SJSA1 (cell line): ENCODE measurements at regions not wholly inside any gene's neighbourhood (a gene's known extent, or its start where the extent isn't known, plus 50 kb on each side); places are given as distances from the start of the nearest gene placed in this dataset.

ENCODE experiments used
- DNase-seq, 2 experiments: peaks; one replicate each; pipeline ENCODE4 v3.0.0-alpha.2; 2015 to 2020; ENCODE audit warnings: low spot score in 2 of 2, low read depth in 1 of 2
- H3K27ac ChIP-seq: fragments of 250-450 bp; sonication (Bioruptor Pico); 2 replicates; pipeline ENCODE4 v1.5.1; 2020; ENCODE audit warnings: mild to moderate bottlenecking, moderate library complexity
- H3K27me3 ChIP-seq: fragments of 250-450 bp; sonication (Bioruptor Pico); replicated peaks from 2 replicates; pipeline ENCODE4 v1.5.1; 2020; ENCODE audit warnings: mild to moderate bottlenecking, moderate library complexity
- H3K36me3 ChIP-seq: fragments of 250-450 bp; sonication (Bioruptor Pico); 2 replicates; pipeline ENCODE4 v1.5.1; 2020; ENCODE audit warnings: mild to moderate bottlenecking
- H3K4me1 ChIP-seq: fragments of 250-450 bp; sonication (Bioruptor Pico); replicated peaks from 2 replicates; pipeline ENCODE4 v1.6.1; 2021; ENCODE audit warnings: mild to moderate bottlenecking
- H3K4me3 ChIP-seq: fragments of 250-450 bp; sonication (Bioruptor Pico); 2 replicates; pipeline ENCODE4 v1.5.1; 2020; ENCODE audit warnings: mild to moderate bottlenecking
- H3K9me3 ChIP-seq: fragments of 250-450 bp; sonication (Bioruptor Pico); replicated peaks from 2 replicates; pipeline ENCODE4 v1.5.1; 2020; ENCODE audit warnings: mild to moderate bottlenecking

DNA sequence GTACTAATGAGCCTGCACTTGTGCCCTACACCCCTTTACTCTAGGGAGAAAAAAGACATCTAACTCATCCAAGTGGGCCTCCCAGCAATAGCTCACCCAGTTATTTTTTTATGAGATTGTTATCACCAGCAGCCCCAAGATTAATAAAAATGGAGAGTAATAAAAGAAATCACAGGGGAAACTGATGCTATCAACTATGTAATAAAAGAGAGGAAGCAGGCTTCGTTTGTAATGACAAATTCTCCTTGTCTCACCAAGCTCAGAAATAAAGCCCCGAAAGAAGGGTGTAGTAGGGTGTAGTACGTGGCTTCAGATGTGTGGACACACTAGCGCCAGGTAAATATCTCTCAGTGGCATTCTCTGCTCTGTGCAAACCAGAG is 204.9 kb downstream of the USP12 start:
- no peaks in the 10 kb centered on the region for H3K9me3 ChIP-seq
- H3K36me3 ChIP-seq = no peaks in the 10 kb centered on the region
- no peaks in the 10 kb centered on the region; the same call in 1 of the 2 replicates for H3K27me3 ChIP-seq
- no peak overlapping the region for H3K4me3 ChIP-seq
- no peak overlapping the region for H3K27ac ChIP-seq
- H3K4me1 ChIP-seq = no peaks in the 10 kb centered on the region
- DNase-seq = no peak

GRCh38 chr13:26965952-26966700 is 205.5 kb downstream of the USP12 start:
- H3K27ac ChIP-seq = no peak overlapping the region
- H3K36me3 ChIP-seq = no peaks in the 10 kb centered on the region
- no peaks in the 10 kb centered on the region for H3K4me1 ChIP-seq
- H3K4me3 ChIP-seq = no peak overlapping the region
- H3K9me3 ChIP-seq = no peaks in the 10 kb centered on the region
- H3K27me3 ChIP-seq = no peaks in the 10 kb centered on the region; the same call in 1 of the 2 replicates
- no peak for DNase-seq

DNA sequence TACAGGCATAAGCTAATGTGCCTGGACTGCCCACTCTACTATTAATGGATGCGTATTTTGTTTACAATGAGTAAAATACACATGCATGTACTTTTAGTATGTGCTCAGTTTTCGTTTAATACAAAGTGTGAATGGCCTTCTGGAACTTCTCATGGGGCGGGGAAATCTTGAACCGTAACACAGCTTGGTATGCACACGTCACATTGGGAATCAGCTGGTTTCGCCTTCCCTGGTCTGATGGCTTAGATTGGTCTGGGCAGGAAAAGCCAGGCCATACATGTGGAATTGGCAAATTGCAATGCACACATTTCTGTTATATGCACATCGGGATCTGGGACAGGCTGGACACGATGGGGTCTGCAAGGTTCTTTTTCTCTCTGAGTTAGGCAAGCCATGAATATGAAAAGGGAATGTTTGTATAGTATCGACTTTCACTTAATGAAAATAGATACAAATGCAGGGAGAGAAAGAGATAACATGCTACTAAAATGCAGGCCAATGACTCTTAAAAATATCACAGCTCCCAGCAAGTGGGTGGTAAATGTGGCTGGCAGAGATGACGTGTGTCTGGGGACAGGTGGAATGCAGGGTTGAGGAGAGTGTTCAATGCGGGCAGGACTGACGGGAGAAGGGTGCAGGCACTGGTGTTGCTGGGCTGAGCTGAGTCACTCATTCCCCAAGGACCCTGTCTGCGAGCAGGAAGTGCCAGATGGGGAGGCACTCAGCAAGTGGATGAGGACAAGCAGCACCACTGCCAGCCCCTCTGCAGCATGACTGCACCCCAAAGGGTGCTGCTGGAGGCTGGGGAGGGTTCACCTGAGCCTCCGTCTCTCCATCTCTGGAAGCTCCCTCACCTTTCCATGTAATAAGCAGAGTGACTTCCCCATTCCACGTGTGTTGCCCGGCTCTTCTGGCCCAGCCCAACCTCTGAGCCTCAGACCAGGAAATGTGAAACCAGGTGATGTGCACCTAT is 204.0 kb upstream of the GPR12 start:
- no peak for DNase-seq
- Histone ChIP-seq H3K27ac (no peak overlapping the region), H3K4me3 (no peak overlapping the region), H3K36me3 (no peaks in the 10 kb centered on the region), H3K9me3 (no peaks in the 10 kb centered on the region), H3K4me1 (no peaks in the 10 kb centered on the region), H3K27me3 (no peaks in the 10 kb centered on the region; the same call in 1 of the 2 replicates)

GRCh38 chr13:26962671-26963070 is 202.1 kb upstream of the GPR12 start:
- no peaks in the 10 kb centered on the region; the same call in 1 of the 2 replicates for H3K27me3 ChIP-seq
- no peaks in the 10 kb centered on the region for H3K4me1 ChIP-seq
- no peaks in the 10 kb centered on the region for H3K36me3 ChIP-seq
- no peak overlapping the region for H3K4me3 ChIP-seq
- no peaks in the 10 kb centered on the region for H3K9me3 ChIP-seq
- H3K27ac ChIP-seq = no peak overlapping the region
- no peak for DNase-seq

- Histone ChIP-seq H3K36me3 (no peaks in the 10 kb centered on the region), H3K4me3 (no peak overlapping the region), H3K27me3 (no peaks in the 10 kb centered on the region; the same call in 1 of the 2 replicates), H3K27ac (no peak overlapping the region), H3K9me3 (no peaks in the 10 kb centered on the region), H3K4me1 (no peaks in the 10 kb centered on the region)
- DNase-seq = no peak
Measured at GRCh38 chr13:26961890-26962615, 201.5 kb upstream of the GPR12 start.

- no peaks in the 10 kb centered on the region for H3K36me3 ChIP-seq
- H3K4me1 ChIP-seq = no peaks in the 10 kb centered on the region
- H3K27me3 ChIP-seq = no peaks in the 10 kb centered on the region
- H3K9me3 ChIP-seq = no peaks in the 10 kb centered on the region
- no peak overlapping the region for H3K4me3 ChIP-seq
- DNase-seq = no peak
- no peak overlapping the region for H3K27ac ChIP-seq
Measured at GRCh38 chr13:26957182-26957581, 196.6 kb upstream of the GPR12 start.

- Histone ChIP-seq H3K4me1 (no peaks in the 10 kb centered on the region), H3K27me3 (no peaks in the 10 kb centered on the region), H3K4me3 (no peak overlapping the region), H3K9me3 (no peaks in the 10 kb centered on the region), H3K36me3 (no peaks in the 10 kb centered on the region), H3K27ac (no peak overlapping the region)
- DNase-seq = no peak
Measured at GRCh38 chr13:26956522-26957142, 196.0 kb upstream of the GPR12 start.

- no peaks in the 10 kb centered on the region for H3K27me3 ChIP-seq
Measured at GRCh38 chr13:26954976-26955375, 194.4 kb upstream of the GPR12 start.

GRCh38 chr13:26953291-26953690 is 192.7 kb upstream of the GPR12 start:
- Histone ChIP-seq H3K27ac (no peak overlapping the region), H3K36me3 (no peaks in the 10 kb centered on the region), H3K4me1 (no peaks in the 10 kb centered on the region), H3K4me3 (no peak overlapping the region), H3K9me3 (no peaks in the 10 kb centered on the region), H3K27me3 (no peaks in the 10 kb centered on the region)
- DNase-seq = no peak

More at GRCh38 chr13:26954976-26955375, 194.4 kb upstream of the GPR12 start:
- Histone ChIP-seq H3K4me1 (no peaks in the 10 kb centered on the region), H3K4me3 (no peak overlapping the region), H3K9me3 (no peaks in the 10 kb centered on the region), H3K27ac (no peak overlapping the region), H3K36me3 (no peaks in the 10 kb centered on the region)
- no peak for DNase-seq

DNA sequence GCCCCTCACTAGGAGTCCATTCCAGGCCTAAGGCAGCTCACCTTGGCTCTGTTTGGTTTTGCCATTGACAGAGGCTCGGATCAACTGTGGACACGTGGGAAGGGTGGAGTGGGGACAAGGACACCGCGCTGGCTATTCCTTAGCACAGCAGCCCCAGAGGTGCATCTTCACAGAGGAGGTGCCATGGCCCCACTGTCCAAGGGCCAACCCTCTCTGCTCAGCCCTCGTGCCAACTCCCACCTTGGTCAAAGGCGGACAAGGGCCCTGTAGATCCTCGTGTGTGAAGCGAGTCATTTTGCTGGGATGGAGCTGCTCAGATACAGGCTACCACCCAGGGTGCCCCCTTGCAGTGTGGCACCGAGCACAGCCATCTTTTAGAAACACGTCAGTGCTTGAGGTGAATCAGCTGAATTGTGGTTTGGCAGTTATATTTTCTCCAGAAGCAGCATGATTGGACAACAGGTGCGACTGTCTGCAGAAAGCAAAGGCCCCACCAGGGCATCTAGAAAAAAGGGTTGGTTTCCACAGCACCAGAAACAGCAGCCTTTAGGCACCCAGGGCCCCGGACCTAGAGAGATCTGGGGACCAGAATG is 192.1 kb upstream of the GPR12 start:
- Histone ChIP-seq H3K36me3 (no peaks in the 10 kb centered on the region), H3K9me3 (no peaks in the 10 kb centered on the region), H3K27me3 (no peaks in the 10 kb centered on the region), H3K4me1 (no peaks in the 10 kb centered on the region), H3K4me3 (no peak overlapping the region), H3K27ac (no peak overlapping the region)
- DNase-seq = no peak

GRCh38 chr13:26951581-26952177 is 191.1 kb upstream of the GPR12 start:
- no peak for DNase-seq
- no peaks in the 10 kb centered on the region for H3K9me3 ChIP-seq

DNA sequence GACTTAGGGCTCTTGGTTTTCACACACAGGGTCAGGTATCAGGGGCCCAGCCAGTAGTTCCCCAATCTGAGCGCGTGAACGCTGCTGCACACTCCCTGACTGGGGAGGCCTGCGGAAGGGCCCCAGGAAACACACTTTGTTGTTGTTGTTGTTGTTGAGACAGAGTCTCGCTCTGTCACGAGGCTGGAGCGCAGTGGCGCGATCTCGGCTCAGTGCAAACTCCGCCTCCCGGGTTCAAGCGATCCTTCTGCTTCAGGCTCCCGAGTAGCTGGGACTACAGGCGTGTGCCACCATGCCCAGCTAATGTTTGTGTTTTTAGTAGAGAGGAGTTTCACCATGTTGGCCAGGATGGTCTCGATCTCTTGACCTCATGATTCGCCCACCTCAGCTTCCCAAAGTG is 190.4 kb upstream of the GPR12 start:
- H3K4me3 ChIP-seq = no peak overlapping the region
- H3K36me3 ChIP-seq = no peaks in the 10 kb centered on the region
- no peaks in the 10 kb centered on the region for H3K27me3 ChIP-seq
- no peak for DNase-seq
- no peaks in the 10 kb centered on the region for H3K4me1 ChIP-seq
- no peaks in the 10 kb centered on the region for H3K9me3 ChIP-seq
- no peak overlapping the region for H3K27ac ChIP-seq

More at GRCh38 chr13:26951581-26952177, 191.1 kb upstream of the GPR12 start:
- Histone ChIP-seq H3K4me3 (no peak overlapping the region), H3K36me3 (no peaks in the 10 kb centered on the region), H3K4me1 (no peaks in the 10 kb centered on the region), H3K27ac (no peak overlapping the region), H3K27me3 (no peaks in the 10 kb centered on the region)

DNA sequence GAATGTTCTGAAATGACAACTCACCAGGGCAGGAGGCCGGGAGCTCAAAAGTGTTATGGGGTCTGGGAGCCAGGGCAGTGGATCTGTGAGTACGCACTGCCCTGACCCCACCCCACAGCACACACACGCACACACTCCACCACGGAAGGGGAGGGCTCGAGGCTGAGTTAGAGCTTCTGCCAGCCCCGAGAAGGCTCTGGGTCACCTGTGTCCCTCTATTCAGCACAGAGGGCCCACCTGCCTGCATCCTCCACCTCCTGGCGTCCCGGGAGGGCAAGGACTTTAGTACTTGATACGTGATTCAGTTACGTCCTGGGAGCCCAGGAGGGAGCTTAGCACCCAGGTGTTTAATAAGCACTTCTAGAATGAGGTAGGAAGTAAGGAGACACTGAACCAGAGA is 190.0 kb upstream of the GPR12 start:
- H3K4me1 ChIP-seq = no peaks in the 10 kb centered on the region
- no peak overlapping the region for H3K4me3 ChIP-seq
- no peaks in the 10 kb centered on the region for H3K36me3 ChIP-seq

More for the DNA sequence above, 190.0 kb upstream of the GPR12 start:
- Histone ChIP-seq H3K27ac (no peak overlapping the region), H3K27me3 (no peaks in the 10 kb centered on the region), H3K9me3 (no peaks in the 10 kb centered on the region)
- DNase-seq = no peak
